ENCODE measurements at regions not wholly inside any gene's neighbourhood (a gene's known extent, or its start where the extent isn't known, plus 50 kb on each side); places are given as distances from the start of the nearest gene placed in this dataset.

- no peak for DNase-seq (ENCODE audit: low read depth in 3 of 3)
Observed at GRCh38 chr3:159928071-159928491, 60.6 kb upstream of the IL12A start.

- no peak for DNase-seq (ENCODE audit: low read depth in 3 of 3)
Observed at GRCh38 chr3:159928666-159929065, 60.0 kb upstream of the IL12A start.

- no peak for DNase-seq (ENCODE audit: low read depth in 3 of 3)
Observed at GRCh38 chr3:159929171-159930141, 59.2 kb upstream of the IL12A start.

GRCh38 chr3:159934216-159934615 is 54.4 kb upstream of the IL12A start:
- no peak for DNase-seq (ENCODE audit: low read depth in 3 of 3)

GRCh38 chr3:159936541-159936940 is 52.1 kb upstream of the IL12A start:
- no peak for DNase-seq (ENCODE audit: low read depth in 3 of 3)

GRCh38 chr3:159937561-159938166 is 51.0 kb upstream of the IL12A start:
- DNase-seq (ENCODE audit: low read depth in 3 of 3): no peak

- no peak for DNase-seq (ENCODE audit: low read depth in 3 of 3)
Observed at GRCh38 chr3:159938714-159939113, 49.9 kb upstream of the IL12A start.

All from stimulated activated CD4-positive, alpha-beta T cell treated with anti-CD3 and anti-CD28 coated beads, TNF-alpha, amount 100 ng/mL, for 24 hours (primary cell).